GM18498 (cell line): ENCODE measurements at regions not wholly inside any gene's neighbourhood (a gene's known extent, or its start where the extent isn't known, plus 50 kb on each side); places are given as distances from the start of the nearest gene placed in this dataset.

ENCODE experiments used
- ATAC-seq: cut with Tn5 transposase; IDR thresholded peaks from one replicate; pipeline ENCODE4 v1.9.1; 2021; ENCODE audit warnings: mild to moderate bottlenecking, moderate library complexity; ENCODE audit not compliant: unreplicated experiment

DNA sequence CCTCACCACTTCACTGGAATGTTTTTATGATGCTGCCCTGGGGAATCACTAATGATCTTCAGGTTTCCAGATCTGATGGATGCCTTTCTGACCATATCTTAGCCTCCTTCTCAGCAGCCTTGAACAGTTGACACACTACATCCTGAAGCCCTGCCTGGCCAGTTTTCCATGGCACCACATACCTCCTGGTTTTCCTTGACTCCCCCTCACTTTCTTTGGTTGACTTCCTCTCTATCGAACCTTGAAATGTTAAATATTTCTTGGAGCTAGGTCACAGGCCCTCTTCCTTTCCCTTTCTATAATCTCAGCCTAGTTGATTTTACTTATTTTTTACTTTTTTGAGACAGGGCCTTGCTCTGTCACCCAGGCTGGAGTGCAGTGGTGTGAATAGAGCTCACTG lies 108.8 kb upstream of the CDK1 start:
- ATAC-seq, result no peak

DNA sequence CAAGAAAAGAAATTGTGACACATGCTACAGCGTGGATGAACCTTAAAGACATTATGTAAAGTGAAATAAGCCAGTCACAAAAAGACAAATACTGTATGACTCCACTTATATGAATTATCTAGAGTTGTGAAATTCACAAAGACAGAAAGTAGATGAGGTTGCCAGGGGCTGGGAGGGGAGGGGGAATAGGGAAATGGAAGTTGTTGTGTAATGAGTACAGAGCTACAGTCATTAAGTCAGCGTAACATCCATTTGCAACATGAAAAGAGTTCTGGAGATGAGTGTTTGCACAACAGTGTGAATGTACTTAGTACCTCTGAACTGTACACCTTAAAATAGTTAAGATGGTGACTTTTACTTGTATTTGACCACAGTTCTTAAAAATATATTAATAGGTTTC lies 112.1 kb upstream of the CDK1 start:
- ATAC-seq, result no peak

DNA sequence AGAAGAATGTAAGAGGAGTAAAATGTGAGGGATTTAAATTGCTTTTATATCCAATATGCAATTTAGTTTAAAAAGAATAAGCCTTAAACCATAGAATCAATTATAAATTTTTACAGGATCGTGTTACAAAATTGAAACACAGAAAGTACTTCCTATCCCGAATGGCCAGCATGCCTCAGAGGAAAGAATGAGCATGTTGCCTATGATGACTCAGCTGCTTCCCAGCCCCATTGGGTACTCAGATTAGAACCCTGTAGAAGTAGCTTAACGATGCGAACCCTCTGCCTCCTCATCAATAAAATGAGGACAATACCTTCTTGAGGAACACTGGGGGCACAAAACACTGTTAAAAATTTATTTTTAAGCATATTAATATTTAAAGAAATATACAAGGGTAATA lies 113.4 kb upstream of the CDK1 start:
- no peak for ATAC-seq

DNA sequence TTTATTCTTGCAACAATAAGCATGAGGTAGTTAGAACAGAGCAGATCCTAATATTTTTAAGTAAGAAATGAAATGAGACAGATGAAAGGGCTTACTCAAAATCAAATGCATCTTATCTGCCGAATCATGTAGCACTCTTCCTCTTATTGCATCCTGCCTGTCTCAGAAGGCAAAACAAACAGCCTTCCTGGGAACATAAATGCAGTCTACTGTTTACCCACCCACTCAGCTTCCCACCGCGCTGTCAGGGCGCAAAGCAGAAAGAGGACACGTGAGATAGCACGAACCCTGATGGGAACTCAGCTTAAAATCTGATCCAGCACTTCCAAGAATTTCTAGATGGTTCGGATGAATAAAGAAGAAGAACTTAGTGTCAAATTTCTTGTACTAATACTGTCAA lies 114.4 kb upstream of the CDK1 start:
- no peak for ATAC-seq

DNA sequence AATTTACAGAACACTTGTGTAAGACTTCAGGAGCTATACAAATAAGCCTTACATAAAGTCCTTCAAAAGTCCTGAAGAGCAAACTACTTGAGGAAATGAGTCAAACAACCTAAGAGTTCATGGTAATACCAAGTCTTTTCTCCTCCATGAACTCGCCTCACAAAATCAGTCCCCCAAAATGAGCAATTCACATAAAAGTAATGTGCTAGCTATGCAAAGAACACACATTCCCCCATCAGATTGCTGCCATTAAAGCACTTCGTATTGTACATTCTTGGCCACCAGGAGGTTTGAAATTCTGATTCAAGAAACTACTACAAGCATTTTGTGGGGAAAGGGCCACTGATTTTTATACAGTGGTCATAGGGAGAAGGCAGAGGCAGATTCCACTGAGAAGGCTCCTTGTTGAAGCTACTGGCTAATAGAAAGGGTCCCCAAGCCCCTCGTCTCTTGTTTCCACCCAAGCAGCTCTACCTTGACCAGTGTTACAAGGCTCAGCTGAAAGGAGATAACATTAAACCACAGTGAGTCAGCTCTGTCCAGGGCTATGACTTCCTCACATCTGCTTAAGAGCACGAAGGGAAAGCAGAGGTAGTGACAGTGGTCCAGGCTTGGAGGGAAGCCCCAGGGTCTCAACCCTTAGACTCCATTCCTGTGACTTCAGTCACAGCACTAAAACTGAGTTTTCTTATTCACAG lies 115.2 kb upstream of the CDK1 start:
- ATAC-seq, result no peak

DNA sequence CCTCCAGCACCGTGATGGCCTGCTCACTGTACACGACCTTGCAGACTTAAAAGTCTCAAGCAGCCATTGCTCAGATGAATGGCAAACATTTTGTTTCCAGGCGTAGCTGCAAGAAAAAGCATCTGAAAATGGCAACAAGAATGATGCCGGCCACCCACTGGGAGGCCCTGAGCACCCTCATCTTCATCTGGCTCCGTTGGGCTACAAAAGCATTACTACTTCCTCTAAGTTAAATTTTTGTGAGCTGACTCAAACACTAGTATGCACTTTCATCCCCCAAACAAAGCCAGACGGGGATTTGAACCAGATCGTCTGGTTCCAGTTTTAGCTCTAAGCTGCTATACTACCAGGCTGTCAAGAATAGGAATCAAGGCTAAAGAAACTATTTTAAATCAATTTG lies 116.6 kb upstream of the CDK1 start:
- no peak for ATAC-seq

DNA sequence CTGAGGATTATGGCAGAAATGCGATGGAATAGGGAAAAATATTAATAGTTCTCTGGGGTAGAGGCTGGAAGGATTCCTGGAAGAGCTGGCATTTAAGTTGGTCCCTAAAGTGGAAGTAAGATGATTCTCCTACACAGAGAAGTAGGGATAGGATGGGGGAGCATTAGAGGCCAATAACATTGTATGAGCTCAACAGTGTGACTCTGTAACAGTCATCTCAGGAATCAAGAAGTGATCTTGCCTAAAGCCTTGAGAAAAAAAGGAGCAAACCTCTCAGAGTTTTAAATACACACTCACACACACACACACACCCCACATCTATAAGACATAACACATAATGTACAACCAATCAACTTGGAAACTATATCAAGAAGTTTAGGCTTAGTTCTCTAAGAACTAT lies 117.7 kb upstream of the CDK1 start:
- no peak for ATAC-seq

DNA sequence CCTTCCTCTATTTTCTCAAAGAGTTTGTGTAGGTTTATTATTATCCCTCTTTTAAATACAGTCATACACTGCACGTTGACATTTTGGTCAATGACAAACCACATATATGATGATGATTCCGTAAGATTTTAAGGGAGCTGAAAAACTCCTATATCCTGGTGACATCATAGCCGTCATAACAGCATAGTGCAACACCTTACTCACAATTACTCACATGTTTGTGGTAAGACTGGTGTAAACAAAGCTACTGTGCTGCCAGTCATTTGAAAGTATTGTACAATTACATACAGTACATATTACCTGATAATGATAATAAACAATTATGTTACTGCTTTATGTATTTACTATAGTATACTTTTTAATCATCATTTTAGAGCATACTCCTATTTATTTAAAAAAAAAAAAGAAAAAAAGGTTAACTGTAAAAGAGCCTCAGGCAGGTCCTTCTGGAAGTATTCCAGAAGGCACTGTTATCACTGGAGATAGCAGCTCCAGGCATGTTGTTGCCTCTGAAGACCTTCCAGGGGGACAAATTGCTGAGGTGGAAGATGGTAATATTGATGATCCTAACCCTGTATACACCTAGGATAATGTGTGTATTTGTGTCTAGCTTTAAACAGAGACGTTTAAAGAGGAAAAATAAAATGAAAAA lies 123.3 kb upstream of the CDK1 start:
- ATAC-seq, result no peak

DNA sequence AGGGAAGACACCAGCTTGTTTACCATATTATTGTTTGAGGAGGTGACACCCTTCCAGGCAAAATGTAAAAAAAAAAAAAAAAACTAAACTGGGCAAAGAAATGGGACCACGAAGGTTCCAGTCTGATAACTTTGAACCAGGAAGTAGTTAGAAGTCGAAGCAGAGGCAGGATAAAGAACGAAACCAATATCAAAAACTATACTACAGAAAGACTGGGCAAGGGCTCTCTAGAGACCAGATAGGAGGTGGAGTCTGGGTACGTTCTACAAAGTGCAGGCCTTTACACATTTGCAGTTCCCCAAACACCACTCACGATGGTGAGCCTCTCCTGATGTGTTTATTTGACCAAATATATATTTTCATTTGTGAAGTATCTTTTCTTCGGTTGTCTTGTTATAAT lies 125.7 kb upstream of the CDK1 start:
- ATAC-seq, result peak; percentile 92

DNA sequence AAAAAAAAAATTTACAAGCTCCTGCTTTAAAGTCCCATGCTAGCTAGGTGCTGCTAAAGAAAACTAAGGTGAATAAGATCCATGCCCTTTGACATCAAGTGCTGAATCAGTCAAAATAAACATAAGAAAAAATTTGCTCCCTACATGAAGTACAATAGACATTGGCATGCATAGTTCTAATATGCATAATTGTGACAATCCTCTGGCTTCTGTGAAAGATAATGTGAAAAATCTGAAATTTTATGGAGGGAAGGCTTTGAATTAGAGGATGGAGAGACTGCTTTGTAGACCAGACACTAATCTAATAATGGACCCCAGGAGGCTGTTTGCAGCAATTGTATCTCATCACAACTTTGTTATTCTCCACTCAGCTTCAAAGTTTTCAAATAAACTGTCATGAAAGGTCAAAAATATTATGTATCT lies 127.9 kb upstream of the CDK1 start:
- ATAC-seq, result no peak

DNA sequence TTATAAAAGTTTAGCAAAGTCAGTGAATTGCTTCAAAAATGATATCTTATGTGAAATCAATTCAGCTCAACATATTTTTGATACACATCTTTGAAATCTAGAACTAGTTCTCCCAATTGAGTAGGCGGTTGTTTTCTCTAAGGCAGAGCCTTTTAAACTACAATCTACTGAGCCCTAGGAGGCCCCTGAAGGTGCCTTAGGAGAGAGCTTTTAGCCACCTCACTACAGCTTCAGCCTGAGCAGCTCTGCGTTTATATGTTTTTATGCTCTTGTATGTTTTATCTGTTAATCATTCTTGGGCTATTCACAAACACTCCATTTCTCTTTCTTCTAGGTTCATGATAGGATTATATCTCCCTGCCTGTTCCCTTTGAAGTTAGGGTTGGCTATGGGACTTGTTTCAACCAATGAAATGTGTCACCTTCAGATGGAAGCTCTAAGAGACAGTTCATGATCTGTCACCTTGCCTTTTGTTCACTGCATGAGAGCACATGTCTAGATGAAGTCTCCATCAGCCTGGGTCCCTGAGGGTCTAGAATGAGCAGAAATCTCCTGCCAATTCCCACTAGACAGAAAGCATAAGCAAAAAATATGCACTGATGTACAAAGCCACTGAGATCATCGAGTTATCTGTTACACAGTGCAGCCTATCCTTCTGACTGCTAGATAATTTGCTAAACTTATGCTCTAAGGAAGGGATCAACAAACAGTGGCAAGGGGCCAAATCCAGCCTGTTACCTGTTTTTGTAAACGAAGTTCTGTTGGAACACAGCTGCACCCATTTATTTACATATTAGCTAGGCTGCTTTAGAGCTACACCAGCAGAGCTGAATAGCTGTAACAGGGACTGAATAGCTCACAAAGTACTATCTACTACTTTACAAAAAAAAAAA lies 128.5 kb upstream of the CDK1 start:
- ATAC-seq, result no peak

DNA sequence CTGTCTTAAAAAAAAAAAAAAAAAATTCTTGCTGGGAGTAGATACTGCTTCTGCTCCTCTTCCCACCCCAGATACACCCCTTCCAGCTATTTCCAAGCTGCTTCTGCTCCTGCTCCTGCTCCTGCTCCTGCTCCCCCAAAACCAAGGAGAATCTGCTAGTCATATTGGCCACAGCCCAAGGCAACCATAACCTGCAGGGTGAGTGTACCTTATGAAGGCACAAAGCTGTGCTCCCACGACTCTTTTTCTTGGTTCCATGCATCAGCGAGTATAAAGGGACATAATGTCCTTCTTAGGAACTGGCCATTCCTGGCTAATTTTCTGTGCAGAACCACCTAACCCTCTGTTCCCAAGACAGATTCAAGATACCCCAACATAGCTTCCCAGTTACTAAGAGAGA lies 129.5 kb upstream of the CDK1 start:
- ATAC-seq, result no peak

DNA sequence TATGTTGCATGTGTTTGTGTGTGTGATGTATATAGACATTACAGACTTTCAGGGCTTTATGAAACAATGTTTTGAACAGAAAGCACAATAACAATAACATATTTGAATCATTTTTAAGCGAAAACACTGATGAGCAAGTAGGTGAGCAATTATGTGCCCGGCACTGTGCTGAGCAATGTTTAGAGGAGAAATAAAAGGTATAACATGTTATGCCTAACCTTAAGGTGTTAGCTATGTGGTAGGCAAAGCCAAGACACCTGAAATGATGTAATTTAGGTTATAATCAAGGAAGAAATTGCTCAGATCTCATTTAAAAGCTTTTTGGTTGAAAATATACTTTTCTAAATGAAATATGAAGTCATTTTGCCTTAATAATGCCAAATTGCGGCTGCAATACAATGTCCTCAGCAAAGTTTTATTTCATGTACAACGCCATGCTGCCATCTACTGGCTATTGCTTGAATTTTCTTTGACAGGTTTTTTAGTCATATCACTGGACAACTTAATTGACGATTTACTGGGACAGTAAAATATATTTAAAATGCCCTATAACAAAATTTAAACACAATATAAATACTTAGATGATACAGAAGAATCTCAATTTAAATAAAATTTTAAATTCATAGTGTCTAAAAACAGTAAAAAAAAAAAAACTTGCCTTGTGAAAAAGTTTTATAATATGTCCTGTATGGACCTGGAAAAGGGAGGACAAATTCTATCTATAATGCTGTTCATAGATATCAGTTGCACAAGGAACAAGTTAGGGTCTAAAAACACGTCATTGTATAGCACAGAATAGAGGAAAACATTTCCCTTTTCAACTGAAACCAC lies 131.1 kb upstream of the CDK1 start:
- peak; percentile 71 for ATAC-seq

DNA sequence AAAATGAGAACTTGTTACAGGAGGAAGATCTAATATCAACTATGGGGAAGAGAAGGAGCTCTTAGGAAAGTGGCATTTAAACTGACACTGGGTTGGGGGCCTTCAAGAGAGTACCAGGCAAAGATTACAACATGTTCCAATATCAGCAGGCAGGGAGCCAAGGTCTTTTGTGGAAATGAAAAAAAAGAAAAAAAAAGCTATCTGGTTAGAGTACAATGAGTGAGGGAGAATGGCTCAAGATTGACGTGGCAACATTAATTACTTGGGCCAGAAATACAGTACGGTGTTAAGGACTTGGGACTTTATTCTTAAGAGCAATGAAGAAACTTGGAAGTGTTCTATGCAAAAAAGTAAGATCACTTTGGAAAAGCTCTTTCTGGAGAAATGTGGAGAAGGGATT lies 132.3 kb upstream of the CDK1 start:
- no peak for ATAC-seq

DNA sequence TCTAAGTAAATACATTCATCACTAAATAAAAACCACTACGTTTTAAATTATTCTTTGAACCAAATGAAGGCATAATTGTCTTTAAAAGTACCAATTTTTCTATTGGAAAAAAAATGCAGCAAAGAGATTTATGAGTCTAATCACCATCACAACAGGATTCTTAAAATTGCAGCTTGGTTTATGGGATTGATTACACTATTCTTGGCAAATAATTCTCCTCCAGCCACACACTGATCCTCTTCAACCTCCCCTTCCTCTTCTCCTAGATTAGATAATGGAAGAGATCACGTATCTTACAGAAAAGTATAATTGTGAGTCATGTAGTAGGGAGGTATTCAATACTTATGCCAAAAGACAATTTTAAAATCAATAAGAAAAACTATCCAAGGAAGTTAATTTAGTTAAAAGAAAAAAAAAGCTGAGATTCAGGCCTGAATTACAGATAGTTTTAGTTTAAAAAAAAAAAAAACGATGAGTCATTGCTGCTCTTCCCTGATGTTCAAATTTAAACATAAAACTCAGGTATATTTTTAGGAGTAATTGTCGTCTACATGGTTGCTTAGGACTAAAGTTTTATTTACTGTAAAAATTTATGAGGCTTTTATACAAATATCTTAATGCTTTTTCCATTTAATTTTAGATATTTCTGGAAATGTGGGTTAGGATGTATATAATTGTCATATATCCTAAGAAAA lies 133.7 kb upstream of the CDK1 start:
- no peak for ATAC-seq

DNA sequence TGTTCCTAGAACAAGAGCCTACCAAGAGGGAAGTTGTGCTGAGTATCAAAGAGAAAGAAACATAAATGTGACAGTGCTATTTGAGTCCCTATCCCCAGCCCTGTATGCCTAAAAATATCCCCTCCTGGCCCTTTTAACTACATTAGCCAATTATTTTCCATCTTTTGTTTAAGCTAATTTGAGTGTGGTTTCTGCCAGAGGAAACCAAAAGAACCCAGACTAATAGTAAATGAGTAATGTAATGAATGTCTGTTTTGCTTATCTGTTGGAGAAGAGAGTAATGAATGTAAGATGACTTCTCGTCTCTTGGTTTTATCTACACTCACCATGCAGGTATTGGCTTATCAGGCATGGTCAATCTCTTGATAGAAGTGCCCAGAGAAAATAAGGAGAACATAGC lies 134.4 kb upstream of the CDK1 start:
- ATAC-seq, result no peak

DNA sequence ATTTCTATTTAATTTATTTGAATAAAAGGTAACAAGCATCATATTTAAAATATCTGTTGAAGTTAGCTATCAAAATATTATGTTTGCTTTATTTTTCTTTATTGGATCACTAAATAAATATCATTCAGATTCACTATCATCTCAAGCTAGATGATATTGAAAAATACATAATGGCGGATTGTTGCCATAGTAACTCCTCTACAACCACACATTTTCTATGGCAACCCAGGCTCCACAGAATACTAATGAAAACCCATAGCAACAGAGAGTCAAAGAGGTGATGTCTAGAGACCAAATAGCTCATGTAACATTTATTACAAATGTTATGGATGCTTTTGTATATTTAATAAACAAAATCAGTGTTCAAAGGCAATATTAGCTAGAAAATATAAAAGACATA lies 148.9 kb upstream of the CDK1 start:
- no peak for ATAC-seq

DNA sequence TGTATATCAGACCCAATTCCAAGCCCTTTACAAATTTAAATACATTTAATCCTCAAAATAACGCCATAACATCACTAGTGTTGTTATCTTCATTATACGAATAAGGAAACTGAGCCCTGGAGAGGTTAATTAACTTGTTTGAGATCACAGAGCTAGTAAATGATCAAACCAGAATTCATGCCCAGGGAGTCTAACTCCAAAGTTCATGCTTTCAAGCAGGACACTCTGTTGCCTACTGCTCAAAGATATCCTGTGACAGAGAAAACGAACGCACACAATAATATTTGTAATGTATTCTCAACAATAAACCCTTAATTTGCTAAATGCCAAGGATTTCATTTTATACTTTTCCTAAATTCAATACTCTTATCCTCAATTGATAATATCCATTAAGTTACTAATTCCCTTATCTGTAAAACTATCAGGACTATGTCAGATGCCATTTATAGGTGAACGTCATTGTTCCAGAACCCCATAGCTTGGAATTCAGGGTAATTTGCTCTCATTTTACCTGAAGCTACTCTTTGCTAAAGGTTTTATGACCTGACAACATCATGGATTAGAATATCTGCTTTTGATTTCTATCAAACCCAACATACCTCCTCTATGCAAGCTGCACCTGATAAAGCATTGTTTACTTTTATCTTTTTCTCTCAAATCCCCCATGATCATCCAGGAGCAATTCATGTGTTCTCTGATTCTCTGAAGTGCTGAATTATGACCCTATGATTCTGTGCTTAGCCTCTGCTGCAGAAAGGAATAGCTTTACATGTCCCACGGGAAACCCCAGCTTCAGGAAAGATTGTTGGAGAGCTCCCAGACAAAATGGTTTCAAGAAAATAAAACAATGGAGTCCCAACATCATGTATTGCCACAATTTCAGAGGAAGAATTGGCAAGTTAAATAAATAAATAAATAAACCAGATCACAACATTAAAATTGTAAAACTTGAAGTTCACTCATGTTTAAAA lies 150.2 kb upstream of the CDK1 start:
- ATAC-seq, result no peak

DNA sequence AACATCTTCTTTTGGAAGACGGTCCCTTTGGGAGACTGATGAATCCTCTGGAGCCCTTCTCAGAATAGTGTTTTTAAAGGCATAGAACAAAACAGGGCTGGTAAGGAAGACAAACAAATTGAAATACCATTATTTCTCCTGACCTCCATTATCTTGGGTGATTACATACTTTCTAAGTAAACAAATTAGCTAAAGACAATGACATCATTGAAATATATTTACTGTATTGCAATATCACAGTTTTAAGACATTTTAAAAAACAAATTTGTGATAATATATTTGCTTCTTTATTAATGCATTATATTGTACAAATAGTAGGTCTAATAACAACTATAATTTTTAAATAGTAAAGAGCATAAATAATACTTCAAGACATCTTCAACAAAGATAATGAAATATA lies 152.2 kb upstream of the CDK1 start:
- no peak for ATAC-seq
